ENCODE measurements at regions not wholly inside any gene's neighbourhood (a gene's known extent, or its start where the extent isn't known, plus 50 kb on each side); places are given as distances from the start of the nearest gene placed in this dataset.

- ChIA-PET POLR2A (no interaction called here), CTCF (interaction anchor here (0.7 to 5.9 kb wide), 6 partner anchors 10 to 1108 kb away, joined by 3 to 99 read pairs (median 26); no protein-coding TSS in a partner anchor)
- Histone ChIP-seq H3K36me3 (ENCODE audit: control insufficient read depth in 2 of 2, insufficient read depth in 1 of 2, low read length in 2 of 2) (no peaks in the 10 kb centered on the region), H3K27ac (ENCODE audit: extremely low read depth, low read depth, low read length) (no peak overlapping the region), H3K4me1 (ENCODE audit: control insufficient read depth, insufficient read depth, low read length) (no peaks in the 10 kb centered on the region), H3K4me3 (ENCODE audit: low read depth, low read length) (no peak overlapping the region), H3K9me3 (ENCODE audit: control insufficient read depth, insufficient read depth, low read depth, low read length) (no peaks in the 10 kb centered on the region)
- TF ChIP-seq SETDB1 (IDR thresholded peaks at IDR 0.05; ENCODE audit: insufficient read length, low read length) (no peak), ZSCAN23 (tag by site-specific recombination; IDR thresholded peaks at IDR 0.05) (no peak), ZNF510 (tag by site-specific recombination; IDR thresholded peaks at IDR 0.05; ENCODE audit: insufficient replicate concordance) (no peak)
These were observed 50.5 kb upstream of the TSKU start for GRCh38 chr11:76732643-76733042.

Measured in HEK293 (cell line).